Omental fat pad (tissue), 3 donors: ENCODE measurements at regions not wholly inside any gene's neighbourhood (a gene's known extent, or its start where the extent isn't known, plus 50 kb on each side); places are given as distances from the start of the nearest gene placed in this dataset.

Experiments
- ATAC-seq: fragments of 150-250 bp; one replicate; pipeline ENCODE4 v1.9.1; 2016; ENCODE audit warnings: mild to moderate bottlenecking, moderate library complexity; ENCODE audit not compliant: low FRiP score
- DNase-seq: peaks from one replicate; pipeline ENCODE4 v3.0.0-alpha.2; 2019; ENCODE audit warnings: low spot score
- CTCF ChIP-seq, 3 donors: fragments of 450-650 bp; IDR thresholded peaks; one replicate each; pipeline ENCODE4 v1.5.1; 2016 to 2017; ENCODE audit warnings: antibody characterized with exemption in 3 of 3, mild to moderate bottlenecking in 3 of 3, moderate library complexity in 2 of 3

- DNase-seq: no peak
- no peak for ATAC-seq
- TF ChIP-seq CTCF (IDR thresholded peaks at IDR 0.05): no peak
Observed at GRCh38 chr14:28426960-28427359, 339.6 kb upstream of the FOXG1 start.

GRCh38 chr14:28436821-28437220 lies 329.8 kb upstream of the FOXG1 start:
- ATAC-seq (no peak), DNase-seq (no peak)
- TF ChIP-seq CTCF (IDR thresholded peaks at IDR 0.05): no peak

- TF ChIP-seq CTCF (IDR thresholded peaks at IDR 0.05): no peak
- DNase-seq (no peak), ATAC-seq (no peak)
Observed at GRCh38 chr14:28461389-28461788, 305.2 kb upstream of the FOXG1 start.

- no peak for TF ChIP-seq CTCF (IDR thresholded peaks at IDR 0.05)
- DNase-seq (no peak), ATAC-seq (no peak)
Observed at GRCh38 chr14:28467611-28468010, 299.0 kb upstream of the FOXG1 start.

- TF ChIP-seq CTCF (IDR thresholded peaks at IDR 0.05): no peak
- ATAC-seq: no peak
Observed at GRCh38 chr14:28468191-28469151, 298.1 kb upstream of the FOXG1 start.

GRCh38 chr14:28482251-28483040 lies 284.1 kb upstream of the FOXG1 start:
- no peak for ATAC-seq
- no peak for DNase-seq
- TF ChIP-seq CTCF (IDR thresholded peaks at IDR 0.05): no peak

More at GRCh38 chr14:28468191-28469151, 298.1 kb upstream of the FOXG1 start:
- no peak for DNase-seq
